Ascending aorta (tissue), 2 donors: ENCODE measurements at regions not wholly inside any gene's neighbourhood (a gene's known extent, or its start where the extent isn't known, plus 50 kb on each side); places are given as distances from the start of the nearest gene placed in this dataset.

Source experiments
- DNase-seq, 2 donors: peaks; one replicate each; pipeline ENCODE4 v3.0.0-alpha.2; 2019; ENCODE audit warnings: low spot score in 2 of 2
- H3K27ac ChIP-seq, 2 donors: fragments of 200-600 bp; sonication (generic); one replicate each; pipeline ENCODE4 v1.5.1; 2016 to 2017; ENCODE audit warnings: mild to moderate bottlenecking in 1 of 2
- H3K27me3 ChIP-seq: fragments of 200-600 bp; sonication (generic); one replicate; pipeline ENCODE4 v1.5.1; 2017
- H3K36me3 ChIP-seq, 2 donors: fragments of 200-600 bp; sonication (generic); one replicate each; pipeline ENCODE4 v1.5.1; 2016
- H3K4me1 ChIP-seq, 2 donors: fragments of 200-600 bp; sonication (generic); one replicate each; pipeline ENCODE4 v1.5.1; 2016 to 2017; ENCODE audit warnings: mild to moderate bottlenecking in 1 of 2
- H3K4me3 ChIP-seq, 2 donors: fragments of 200-600 bp; sonication (generic); one replicate each; pipeline ENCODE4 v1.5.1; 2016 to 2017; ENCODE audit warnings: mild to moderate bottlenecking in 1 of 2
- H3K9me3 ChIP-seq, 2 donors: fragments of 200-600 bp; sonication (generic); one replicate each; pipeline ENCODE4 v1.5.1; 2016
- intact Hi-C: fragments of 100-400 bp; cut with DNase I; formaldehyde crosslinking; loops from one replicate; pipeline ENCODE4 v1.15.1; 2023
- TF ChIP-seq, protein P1 (sequence below), 3 experiments: fragments of 200-600 bp in 2 of 3; fragments of 450-650 bp in 1 of 3; sonication (generic) in 2 of 3; IDR thresholded peaks; one replicate each; pipeline ENCODE4 v1.5.1; 2016 to 2019; ENCODE audit warnings: antibody characterized with exemption in 3 of 3, mild to moderate bottlenecking in 1 of 3, moderate library complexity in 1 of 3

- Histone ChIP-seq H3K27ac (no peak overlapping the region), H3K4me1 (no peaks in the 10 kb centered on the region), H3K36me3 (no peaks in the 10 kb centered on the region), H3K27me3 (no peaks in the 10 kb centered on the region), H3K9me3 (no peaks in the 10 kb centered on the region), H3K4me3 (no peak overlapping the region)
- no peak for DNase-seq
- intact Hi-C loops: no loop called here
- TF ChIP-seq, protein P1, sequence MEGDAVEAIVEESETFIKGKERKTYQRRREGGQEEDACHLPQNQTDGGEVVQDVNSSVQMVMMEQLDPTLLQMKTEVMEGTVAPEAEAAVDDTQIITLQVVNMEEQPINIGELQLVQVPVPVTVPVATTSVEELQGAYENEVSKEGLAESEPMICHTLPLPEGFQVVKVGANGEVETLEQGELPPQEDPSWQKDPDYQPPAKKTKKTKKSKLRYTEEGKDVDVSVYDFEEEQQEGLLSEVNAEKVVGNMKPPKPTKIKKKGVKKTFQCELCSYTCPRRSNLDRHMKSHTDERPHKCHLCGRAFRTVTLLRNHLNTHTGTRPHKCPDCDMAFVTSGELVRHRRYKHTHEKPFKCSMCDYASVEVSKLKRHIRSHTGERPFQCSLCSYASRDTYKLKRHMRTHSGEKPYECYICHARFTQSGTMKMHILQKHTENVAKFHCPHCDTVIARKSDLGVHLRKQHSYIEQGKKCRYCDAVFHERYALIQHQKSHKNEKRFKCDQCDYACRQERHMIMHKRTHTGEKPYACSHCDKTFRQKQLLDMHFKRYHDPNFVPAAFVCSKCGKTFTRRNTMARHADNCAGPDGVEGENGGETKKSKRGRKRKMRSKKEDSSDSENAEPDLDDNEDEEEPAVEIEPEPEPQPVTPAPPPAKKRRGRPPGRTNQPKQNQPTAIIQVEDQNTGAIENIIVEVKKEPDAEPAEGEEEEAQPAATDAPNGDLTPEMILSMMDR (IDR thresholded peaks at IDR 0.05): no peak
Measured at GRCh38 chr7:118046086-118046485, 137.9 kb upstream of the LSM8 start.

DNA sequence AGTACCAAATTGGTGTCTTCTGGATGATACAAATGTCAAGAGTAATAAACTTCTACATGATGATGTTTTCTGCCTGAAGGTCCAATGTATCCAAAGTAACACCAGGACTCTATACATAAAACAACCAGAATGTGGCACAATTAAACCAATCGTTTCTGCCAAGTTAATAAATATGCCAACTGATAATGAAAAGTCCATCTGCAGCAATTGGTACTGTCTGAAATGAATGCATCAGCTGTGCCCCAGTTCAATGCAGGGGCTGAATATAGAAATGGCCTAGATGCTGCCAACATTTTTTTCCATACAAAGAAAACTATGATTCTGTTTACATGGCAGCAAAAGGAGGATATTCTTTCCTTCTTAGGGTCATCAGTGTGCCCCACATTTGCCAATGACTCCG is 137.2 kb upstream of the LSM8 start:
- no peaks in the 10 kb centered on the region for H3K4me1 ChIP-seq
- TF ChIP-seq, protein P1 (IDR thresholded peaks at IDR 0.05): no peak
- no peaks in the 10 kb centered on the region for H3K36me3 ChIP-seq
- no peak overlapping the region for H3K27ac ChIP-seq
- H3K4me3 ChIP-seq: no peak overlapping the region
- H3K9me3 ChIP-seq: no peaks in the 10 kb centered on the region
- intact Hi-C loops: no loop called here
- no peaks in the 10 kb centered on the region for H3K27me3 ChIP-seq
- DNase-seq: no peak

- no peak overlapping the region for H3K27ac ChIP-seq
- TF ChIP-seq, protein P1 (IDR thresholded peaks at IDR 0.05): no peak
- intact Hi-C loops: no loop called here
Measured at GRCh38 chr7:118052336-118052735, 131.6 kb upstream of the LSM8 start.

GRCh38 chr7:118053353-118053752 is 130.6 kb upstream of the LSM8 start:
- no peak for DNase-seq
- Histone ChIP-seq H3K4me3 (no peak overlapping the region), H3K36me3 (no peaks in the 10 kb centered on the region), H3K4me1 (no peaks in the 10 kb centered on the region), H3K9me3 (no peaks in the 10 kb centered on the region), H3K27me3 (no peaks in the 10 kb centered on the region), H3K27ac (no peak overlapping the region)
- TF ChIP-seq, protein P1 (IDR thresholded peaks at IDR 0.05): no peak
- intact Hi-C loops: no loop called here

More at GRCh38 chr7:118052336-118052735, 131.6 kb upstream of the LSM8 start:
- Histone ChIP-seq H3K4me1 (no peaks in the 10 kb centered on the region), H3K4me3 (no peak overlapping the region), H3K36me3 (no peaks in the 10 kb centered on the region), H3K27me3 (no peaks in the 10 kb centered on the region), H3K9me3 (no peaks in the 10 kb centered on the region)
- no peak for DNase-seq

GRCh38 chr7:118054529-118054928 is 129.4 kb upstream of the LSM8 start:
- Histone ChIP-seq H3K27me3 (no peaks in the 10 kb centered on the region), H3K4me3 (no peak overlapping the region), H3K27ac (no peak overlapping the region), H3K4me1 (no peaks in the 10 kb centered on the region), H3K36me3 (no peaks in the 10 kb centered on the region), H3K9me3 (no peaks in the 10 kb centered on the region)
- TF ChIP-seq, protein P1 (IDR thresholded peaks at IDR 0.05): no peak
- intact Hi-C loops: no loop called here
- no peak for DNase-seq

GRCh38 chr7:118055647-118056046 is 128.3 kb upstream of the LSM8 start:
- TF ChIP-seq, protein P1 (IDR thresholded peaks at IDR 0.05): no peak
- no peak overlapping the region for H3K4me3 ChIP-seq
- H3K9me3 ChIP-seq: no peaks in the 10 kb centered on the region
- no peak for DNase-seq
- H3K36me3 ChIP-seq: no peaks in the 10 kb centered on the region
- H3K27me3 ChIP-seq: no peaks in the 10 kb centered on the region
- intact Hi-C loops: no loop called here
- no peaks in the 10 kb centered on the region for H3K4me1 ChIP-seq
- H3K27ac ChIP-seq: no peak overlapping the region
